Fibroblast of lung (primary cell): ENCODE measurements at regions not wholly inside any gene's neighbourhood (a gene's known extent, or its start where the extent isn't known, plus 50 kb on each side); places are given as distances from the start of the nearest gene placed in this dataset.

Experiments
- DNase-seq, 2 donors: peaks; one replicate each; pipeline versions ENCODE4 v3.0.0 to v3.0.0-alpha.2; 2010; ENCODE audit warnings: low read depth in 2 of 2
- H2AFZ ChIP-seq: 2 replicates; pipeline ENCODE4 v1.5.1; 2012; ENCODE audit warnings: low read length, control low read depth, inconsistent platforms
- H3K27ac ChIP-seq: 2 replicates; pipeline ENCODE4 v1.5.1; 2011; ENCODE audit warnings: low read length, control low read depth; ENCODE audit not compliant: insufficient read depth
- H3K27me3 ChIP-seq: 2 replicates; pipeline ENCODE4 v1.5.1; 2011; ENCODE audit warnings: mild to moderate bottlenecking, low read length; ENCODE audit not compliant: control insufficient read depth, insufficient read depth
- H3K36me3 ChIP-seq: 2 replicates; pipeline ENCODE4 v1.5.1; 2011; ENCODE audit warnings: low read length; ENCODE audit not compliant: control insufficient read depth, insufficient read depth
- H3K4me1 ChIP-seq: 2 replicates; pipeline ENCODE4 v1.5.1; 2011; ENCODE audit warnings: low read length; ENCODE audit not compliant: control insufficient read depth, insufficient read depth; ENCODE audit errors: extremely low read depth
- H3K4me2 ChIP-seq: 2 replicates; pipeline ENCODE4 v1.5.1; 2011; ENCODE audit warnings: low read length, control low read depth; ENCODE audit not compliant: insufficient read depth; ENCODE audit errors: extremely low read depth
- H3K4me3 ChIP-seq, 4 experiments: fragments of 200-600 bp in 1 of 4; sonication (generic) in 1 of 4; replicated peaks in 1 of 4; 2 replicates each; pipeline ENCODE4 v1.5.1; 2011 to 2016; ENCODE audit warnings: low read length in 4 of 4, low read depth in 3 of 4, mild to moderate bottlenecking in 3 of 4, control low read depth in 2 of 4, inconsistent platforms in 1 of 4, mixed read lengths in 1 of 4; ENCODE audit not compliant: insufficient read depth in 1 of 4; ENCODE audit errors: control extremely low read depth in 1 of 4
- H3K79me2 ChIP-seq: 2 replicates; pipeline ENCODE4 v1.5.1; 2012; ENCODE audit warnings: mild to moderate bottlenecking, low read length, inconsistent platforms; ENCODE audit not compliant: control insufficient read depth, insufficient read depth
- H3K9ac ChIP-seq: 2 replicates; pipeline ENCODE4 v1.5.1; 2011; ENCODE audit warnings: mild to moderate bottlenecking, low read length, control low read depth; ENCODE audit not compliant: insufficient read depth
- H3K9me3 ChIP-seq: 2 replicates; pipeline ENCODE4 v1.5.1; 2012; ENCODE audit warnings: low read depth, low read length; ENCODE audit not compliant: control insufficient read depth, insufficient read depth
- H4K20me1 ChIP-seq: 2 replicates; pipeline ENCODE4 v1.5.1; 2011; ENCODE audit warnings: low read length; ENCODE audit not compliant: control insufficient read depth, insufficient read depth; ENCODE audit errors: extremely low read depth
- CTCF ChIP-seq, 2 donors: IDR thresholded peaks in 1 of 2; conservative IDR thresholded peaks in 1 of 2; 1 replicate in 1 of 2; 2 replicates in 1 of 2; pipeline ENCODE4 v1.5.1; 2011 to 2012; ENCODE audit warnings: low read length in 2 of 2, control low read depth in 1 of 2, inconsistent platforms in 1 of 2, low read depth in 1 of 2, mild to moderate bottlenecking in 1 of 2
- EZH2 ChIP-seq: IDR thresholded peaks from 2 replicates; pipeline ENCODE4 v1.5.1; 2012; ENCODE audit warnings: low read length, control low read depth, mild to moderate bottlenecking; ENCODE audit errors: missing control alignments

- DNase-seq, result no peak
- H3K27me3 ChIP-seq, result no peaks in the 10 kb centered on the region
- H3K79me2 ChIP-seq, result no peaks in the 10 kb centered on the region
- TF ChIP-seq EZH2, result no peak
- TF ChIP-seq CTCF (conservative IDR thresholded peaks at IDR 0.05 in 1 of 2, IDR thresholded peaks at IDR 0.05 in 1 of 2; ENCODE audit: low read depth in 1 of 2, low read length in 2 of 2), result no peak
- no peaks in the 10 kb centered on the region for H3K36me3 ChIP-seq
- H3K4me2 ChIP-seq, result no peak overlapping the region
- no peak overlapping the region for H3K4me3 ChIP-seq
- no peaks in the 10 kb centered on the region for H3K9me3 ChIP-seq
- no peak overlapping the region for H3K27ac ChIP-seq
- H3K9ac ChIP-seq, result no peak overlapping the region
- H4K20me1 ChIP-seq, result no peaks in the 10 kb centered on the region
- H3K4me1 ChIP-seq, result peaks cover 2% of the 10 kb centered on the region
- H2AFZ ChIP-seq, result no peak overlapping the region
These were observed 389.9 kb upstream of the SOX9 start for GRCh38 chr17:71730871-71731270.

- Histone ChIP-seq H3K4me3 (no peak overlapping the region), H3K27me3 (no peaks in the 10 kb centered on the region), H3K79me2 (no peaks in the 10 kb centered on the region), H3K4me1 (no peaks in the 10 kb centered on the region), H3K9ac (no peak overlapping the region), H4K20me1 (no peaks in the 10 kb centered on the region), H3K9me3 (no peaks in the 10 kb centered on the region), H3K36me3 (no peaks in the 10 kb centered on the region), H3K27ac (no peak overlapping the region), H2AFZ (no peak overlapping the region), H3K4me2 (no peak overlapping the region)
- TF ChIP-seq EZH2 (no peak), CTCF (conservative IDR thresholded peaks at IDR 0.05 in 1 of 2, IDR thresholded peaks at IDR 0.05 in 1 of 2; ENCODE audit: low read depth in 1 of 2, low read length in 2 of 2) (no peak)
- DNase-seq, result no peak
These were observed 384.9 kb upstream of the SOX9 start for GRCh38 chr17:71735893-71736292.

- TF ChIP-seq CTCF (conservative IDR thresholded peaks at IDR 0.05 in 1 of 2, IDR thresholded peaks at IDR 0.05 in 1 of 2; ENCODE audit: low read depth in 1 of 2, low read length in 2 of 2) (no peak), EZH2 (no peak)
- Histone ChIP-seq H3K36me3 (no peaks in the 10 kb centered on the region), H3K4me3 (no peak overlapping the region), H3K4me2 (no peak overlapping the region), H3K27ac (no peak overlapping the region), H2AFZ (no peak overlapping the region), H3K79me2 (no peaks in the 10 kb centered on the region), H3K4me1 (no peaks in the 10 kb centered on the region), H3K27me3 (no peaks in the 10 kb centered on the region), H4K20me1 (no peaks in the 10 kb centered on the region), H3K9ac (no peak overlapping the region), H3K9me3 (no peaks in the 10 kb centered on the region)
- DNase-seq, result no peak
These were observed 380.0 kb upstream of the SOX9 start for GRCh38 chr17:71740866-71741265.
